ENCODE measurements at regions not wholly inside any gene's neighbourhood (a gene's known extent, or its start where the extent isn't known, plus 50 kb on each side); places are given as distances from the start of the nearest gene placed in this dataset.
"Not testable (repeated sequence)": the region's sequence is repeated elsewhere in the genome, so short reads cannot be mapped to it uniquely, and the experiment has no call there.

- TF ChIP-seq CTCF (IDR thresholded peaks at IDR 0.05); GABPB1 (CRISPR knock-in tag; IDR thresholded peaks at IDR 0.05); CREB1 (CRISPR knock-in tag; IDR thresholded peaks at IDR 0.05); ZNF317 (CRISPR knock-in tag; IDR thresholded peaks at IDR 0.05; ENCODE audit: borderline replicate concordance, low read depth); CBFB (CRISPR knock-in tag; IDR thresholded peaks at IDR 0.05; ENCODE audit: low read depth); E2F1 (CRISPR knock-in tag; IDR thresholded peaks at IDR 0.05); CREM (CRISPR knock-in tag; IDR thresholded peaks at IDR 0.05); ETV6 (CRISPR knock-in tag; IDR thresholded peaks at IDR 0.05); ATF2 (CRISPR knock-in tag; IDR thresholded peaks at IDR 0.05; ENCODE audit: borderline replicate concordance, low read depth); FOXK1 (CRISPR knock-in tag; IDR thresholded peaks at IDR 0.05): not testable (repeated sequence)
- TF ChIP-seq, protein P1, sequence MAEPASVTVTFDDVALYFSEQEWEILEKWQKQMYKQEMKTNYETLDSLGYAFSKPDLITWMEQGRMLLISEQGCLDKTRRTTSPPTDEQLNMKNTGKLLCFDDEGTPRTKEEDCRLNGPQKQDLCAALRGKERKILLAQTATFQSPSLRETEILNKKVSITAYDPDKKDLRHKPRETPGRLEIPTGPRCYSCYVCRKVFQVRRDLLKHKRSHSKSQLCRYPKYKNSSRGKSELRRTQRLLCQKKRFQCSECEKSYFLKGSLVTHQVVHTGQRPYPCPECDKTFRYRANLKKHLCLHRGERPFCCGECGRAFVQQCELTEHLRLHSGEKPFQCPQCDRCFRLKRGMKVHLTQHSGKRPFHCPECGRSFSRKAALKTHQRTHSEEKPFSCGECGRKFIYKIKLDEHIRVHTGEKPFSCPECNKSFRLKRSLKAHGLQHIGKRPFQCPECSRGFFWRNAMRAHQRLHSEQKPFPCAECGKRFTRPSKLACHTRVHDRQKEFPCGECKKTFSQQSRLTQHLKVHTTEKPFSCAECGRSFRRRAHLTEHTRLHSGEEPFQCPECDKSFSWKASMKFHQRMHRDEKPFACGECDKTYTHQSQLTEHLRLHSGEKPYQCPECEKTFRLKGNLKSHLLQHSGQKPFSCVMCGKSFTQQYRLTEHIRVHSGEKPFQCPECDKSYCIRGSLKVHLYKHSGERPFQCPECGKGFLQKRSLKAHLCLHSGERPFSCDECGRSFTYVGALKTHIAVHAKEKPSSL (CRISPR knock-in tag; conservative IDR thresholded peaks at IDR 0.05): not testable (repeated sequence)
Observed at GRCh38 chr2:85941490-85941889, 52.7 kb upstream of the ST3GAL5 start.
